GM18505 (cell line): ENCODE measurements at regions not wholly inside any gene's neighbourhood (a gene's known extent, or its start where the extent isn't known, plus 50 kb on each side); places are given as distances from the start of the nearest gene placed in this dataset.

Experiments
- ATAC-seq: cut with Tn5 transposase; IDR thresholded peaks from one replicate; pipeline ENCODE4 v1.9.1; 2021; ENCODE audit not compliant: unreplicated experiment
- POLR2A ChIP-seq: IDR thresholded peaks from 4 replicates; pipeline ENCODE4 v1.6.1; 2011; ENCODE audit warnings: borderline replicate concordance; ENCODE audit not compliant: insufficient read depth, insufficient read length; ENCODE audit errors: extremely low read depth

DNA sequence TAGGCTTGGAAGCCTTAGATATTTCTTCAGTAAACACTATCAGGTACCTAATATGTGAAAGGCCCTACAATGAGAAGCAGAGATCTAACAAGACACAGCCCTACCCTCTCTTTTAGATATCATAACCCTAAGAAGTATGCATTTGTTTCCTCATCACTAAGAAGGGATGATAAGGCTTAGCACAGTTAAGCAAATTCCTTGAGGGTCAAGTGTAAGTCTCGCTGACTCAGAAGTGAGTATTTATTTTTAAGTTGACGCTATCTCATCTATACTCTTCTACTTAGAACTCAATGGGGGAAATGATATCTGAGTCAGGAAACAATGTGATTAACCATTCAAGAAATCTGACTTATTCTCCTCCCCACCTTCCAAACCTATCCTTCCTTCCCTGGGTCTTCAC, 149.7 kb downstream of the ESM1 start:
- TF ChIP-seq POLR2A = no peak
- ATAC-seq = no peak

DNA sequence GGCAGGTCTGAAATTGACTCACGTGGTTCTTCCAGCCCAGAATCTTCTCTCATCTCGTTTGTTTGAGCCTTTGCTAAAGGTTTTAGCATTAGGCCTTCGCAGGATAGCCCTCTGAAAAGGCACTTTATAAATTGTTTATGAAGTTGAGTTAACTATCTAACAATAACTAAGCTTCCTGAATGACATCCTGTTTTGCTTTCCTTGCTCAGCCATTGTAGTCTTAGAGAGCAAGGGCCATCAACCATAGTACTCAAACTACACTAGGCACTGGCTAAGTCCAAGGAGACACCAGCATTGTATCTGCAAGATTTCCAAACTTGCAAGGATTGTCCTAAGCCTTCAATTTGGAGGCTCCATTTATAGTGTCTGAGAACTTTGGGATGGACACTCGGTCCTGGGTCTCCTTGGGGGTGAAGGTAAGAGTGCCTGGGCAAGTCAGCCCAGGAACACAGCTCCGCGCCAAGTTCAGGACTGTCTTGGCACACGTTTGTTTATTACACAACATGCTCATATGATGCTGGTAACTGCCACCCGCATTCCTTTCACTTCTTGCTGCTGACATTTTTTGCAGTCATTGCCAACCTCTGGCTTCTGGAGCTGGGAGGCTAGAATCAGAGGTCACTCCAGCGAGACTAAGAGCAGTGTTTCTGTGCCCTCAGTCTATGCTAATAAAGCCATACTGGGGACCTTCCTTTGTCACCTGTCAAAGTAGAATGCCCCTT, 151.1 kb downstream of the ESM1 start:
- ATAC-seq = no peak
- no peak for TF ChIP-seq POLR2A

DNA sequence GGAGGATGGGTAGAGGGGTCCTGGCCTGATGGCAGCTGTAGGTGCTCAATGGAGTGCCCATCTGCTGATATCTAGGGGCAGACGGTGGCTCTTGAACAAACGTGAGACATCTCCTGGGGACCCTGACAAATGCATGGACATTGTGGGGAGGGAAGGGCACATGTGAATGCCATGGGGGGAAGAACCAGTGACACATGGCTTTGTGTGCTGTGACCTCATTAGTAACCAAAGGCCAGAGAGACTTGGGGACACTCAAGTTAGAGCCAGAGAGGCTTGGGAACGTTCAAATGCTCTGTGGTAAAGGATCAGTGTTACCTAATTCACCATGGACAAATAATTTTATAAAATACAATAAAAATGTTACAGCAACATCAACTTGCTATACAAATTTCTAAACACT, 151.8 kb downstream of the ESM1 start:
- TF ChIP-seq POLR2A = no peak
- ATAC-seq = no peak

DNA sequence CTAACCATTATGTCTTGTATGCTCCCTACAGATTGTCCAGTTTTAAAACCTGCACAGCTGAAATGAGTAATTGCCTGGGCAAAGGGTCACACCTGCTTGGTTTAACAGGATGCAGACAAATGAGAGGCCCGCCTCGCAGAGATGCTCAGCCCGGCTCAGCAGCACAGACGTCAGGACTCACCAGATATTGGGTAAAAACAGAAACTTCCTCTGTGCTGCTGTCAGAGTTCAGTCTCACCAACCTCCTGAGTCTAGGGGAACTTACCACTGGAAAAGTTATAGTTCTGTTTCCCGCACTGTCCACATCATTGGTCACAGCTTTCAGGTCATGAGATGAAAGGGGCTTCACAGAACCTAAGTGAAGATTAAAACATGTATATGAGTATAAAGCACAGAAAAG, 152.5 kb downstream of the ESM1 start:
- ATAC-seq = no peak
- no peak for TF ChIP-seq POLR2A

DNA sequence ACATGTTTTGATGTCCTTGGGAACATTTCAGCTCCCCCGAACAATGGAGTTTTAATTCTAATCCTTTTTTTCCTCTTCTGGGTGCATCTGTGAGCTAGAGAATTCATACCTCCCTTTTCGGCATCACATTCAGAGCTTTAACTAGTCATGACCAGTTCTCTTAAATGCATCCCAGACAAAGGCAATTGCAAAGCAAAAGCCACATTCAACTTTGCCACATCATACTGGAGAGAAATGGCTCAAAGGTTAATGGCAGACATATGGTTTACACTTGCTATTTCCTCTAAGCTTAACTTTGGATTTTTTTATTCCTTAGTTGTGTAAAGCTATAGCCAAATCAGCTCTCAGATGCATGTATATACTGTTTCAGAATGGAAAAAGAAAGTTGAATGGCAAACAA, 153.3 kb downstream of the ESM1 start:
- no peak for ATAC-seq
- no peak for TF ChIP-seq POLR2A

DNA sequence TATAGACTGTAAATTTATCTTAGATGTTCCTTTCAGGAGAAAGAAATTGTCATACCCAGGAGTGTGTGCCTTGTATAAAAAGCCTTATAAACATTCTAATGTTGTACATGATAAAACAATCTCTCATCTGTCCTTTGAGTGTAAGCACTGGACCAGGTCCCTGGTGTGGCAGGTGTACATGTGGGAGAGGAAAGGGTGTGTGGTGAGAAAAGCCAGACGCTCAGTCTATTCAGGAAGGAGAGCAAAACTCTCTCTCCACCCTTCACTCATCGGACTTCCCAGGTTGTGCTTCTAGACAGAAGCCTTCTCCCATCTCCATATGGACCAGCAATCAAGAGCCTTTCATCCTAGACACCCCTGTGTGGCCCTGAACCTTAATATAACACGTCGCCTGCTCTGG, 154.2 kb downstream of the ESM1 start:
- no peak for ATAC-seq
- TF ChIP-seq POLR2A = no peak

DNA sequence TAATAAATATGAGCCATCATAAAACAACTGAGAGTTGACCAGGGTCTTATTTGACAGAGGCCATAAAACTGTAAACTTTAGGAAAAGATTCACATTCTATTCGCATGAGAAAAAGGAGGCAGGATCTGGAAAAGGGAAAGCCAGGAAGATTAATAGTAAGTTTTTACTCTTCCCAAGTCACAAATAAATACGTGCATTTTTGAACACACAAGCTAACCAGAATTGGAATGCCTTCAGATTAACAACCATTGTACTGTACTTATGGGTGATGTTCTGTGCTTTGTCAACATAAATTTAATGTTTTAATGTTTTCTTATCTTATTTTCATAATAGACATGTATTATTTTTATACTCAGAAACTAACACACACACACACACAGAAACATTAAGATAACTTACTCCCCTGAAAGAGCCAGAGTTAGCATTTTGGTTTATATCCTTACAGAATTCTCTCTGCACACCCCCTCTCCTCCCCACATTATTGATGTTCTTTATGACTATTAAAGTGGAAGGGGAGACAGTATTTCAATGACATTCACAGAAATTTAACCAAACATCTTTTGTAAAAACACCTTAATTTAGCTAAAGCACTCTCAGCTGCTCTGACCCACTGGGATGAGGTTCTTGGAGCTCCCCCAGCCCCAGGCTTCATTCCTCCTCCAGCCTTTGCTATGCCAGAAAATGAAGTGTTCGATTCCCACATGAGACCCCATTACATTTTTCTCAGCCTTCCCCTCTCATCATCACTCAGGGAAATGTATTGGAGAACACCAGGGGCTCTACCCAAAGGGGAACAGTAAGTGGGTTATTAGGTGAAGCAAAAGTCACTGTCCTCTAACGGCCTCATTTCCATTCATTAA, 155.5 kb downstream of the ESM1 start:
- no peak for ATAC-seq
- no peak for TF ChIP-seq POLR2A

DNA sequence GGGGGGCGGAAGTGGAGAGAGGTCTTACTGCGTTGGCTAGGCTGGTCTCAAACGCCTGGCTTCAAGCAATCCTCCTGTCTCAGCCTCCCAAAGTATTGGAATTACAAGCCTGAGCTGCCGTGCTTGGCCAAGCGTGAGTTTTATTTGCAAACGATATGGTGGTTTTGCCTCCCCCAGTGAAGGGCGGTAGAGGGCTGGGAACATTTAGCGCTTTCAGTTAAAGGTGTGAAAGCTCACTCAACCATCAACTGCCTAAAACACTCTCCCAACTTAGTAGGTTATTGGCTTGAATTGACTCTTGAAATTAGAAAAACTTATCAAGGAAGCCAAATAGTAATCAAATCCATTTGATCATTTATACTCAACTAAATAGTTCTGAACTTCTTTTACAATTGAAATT, 156.3 kb downstream of the ESM1 start:
- no peak for TF ChIP-seq POLR2A
- ATAC-seq = no peak

DNA sequence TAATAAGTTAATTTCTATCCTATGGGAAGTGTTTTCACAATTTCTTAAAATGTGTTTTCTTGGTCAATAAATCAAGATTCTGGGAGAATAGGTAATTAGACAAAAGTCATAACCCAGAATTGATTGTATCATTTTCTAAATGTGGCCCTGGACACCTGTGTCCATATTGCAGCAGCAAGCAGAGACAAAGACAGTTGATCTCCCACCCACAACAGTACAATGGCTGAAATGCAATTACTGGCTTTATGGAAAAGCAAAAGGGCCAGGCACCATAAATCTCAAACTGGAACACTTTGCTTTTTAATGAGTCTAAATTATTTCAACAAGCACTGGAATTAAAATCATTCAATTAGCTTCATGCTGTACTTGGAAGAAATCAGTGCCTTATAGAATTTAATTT, 157.2 kb downstream of the ESM1 start:
- no peak for ATAC-seq
- no peak for TF ChIP-seq POLR2A

DNA sequence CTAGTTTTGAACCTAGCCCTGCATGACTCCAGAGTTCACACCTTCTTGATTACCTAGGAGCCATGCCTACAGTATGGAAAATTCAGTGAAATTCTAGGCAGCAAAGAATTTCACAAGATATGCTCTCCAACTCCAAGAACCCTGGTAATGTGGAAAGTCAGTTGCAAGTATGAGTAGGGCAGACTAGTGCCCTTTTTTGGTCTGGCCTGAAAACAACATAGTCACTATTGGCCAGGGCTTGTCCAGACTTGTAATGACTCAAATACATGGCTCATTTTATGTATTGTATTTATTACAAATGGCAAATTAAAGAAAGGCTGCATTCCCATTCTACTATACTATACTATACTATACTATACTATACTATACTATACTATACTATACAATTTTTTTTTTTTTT, 160.4 kb downstream of the ESM1 start:
- ATAC-seq = no peak
- TF ChIP-seq POLR2A = no peak

DNA sequence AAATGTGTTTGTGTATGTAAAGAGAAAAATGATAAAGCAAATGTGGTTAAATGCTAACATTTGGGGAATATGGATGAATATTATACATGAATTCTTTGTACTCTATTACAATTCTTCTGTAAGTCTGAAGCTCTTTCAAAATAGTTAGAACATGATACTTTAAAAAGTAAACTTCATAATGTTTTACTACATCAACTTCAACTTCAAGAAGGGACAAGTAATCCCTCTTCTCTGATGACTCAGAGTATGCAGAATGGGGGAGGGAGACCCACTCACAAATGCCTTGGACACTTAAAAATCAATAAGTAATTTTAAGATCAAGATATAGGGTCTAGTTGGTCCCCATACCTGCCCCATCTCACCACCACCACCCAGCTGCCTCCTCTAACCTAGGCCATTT, 162.4 kb downstream of the ESM1 start:
- TF ChIP-seq POLR2A = no peak
- no peak for ATAC-seq

DNA sequence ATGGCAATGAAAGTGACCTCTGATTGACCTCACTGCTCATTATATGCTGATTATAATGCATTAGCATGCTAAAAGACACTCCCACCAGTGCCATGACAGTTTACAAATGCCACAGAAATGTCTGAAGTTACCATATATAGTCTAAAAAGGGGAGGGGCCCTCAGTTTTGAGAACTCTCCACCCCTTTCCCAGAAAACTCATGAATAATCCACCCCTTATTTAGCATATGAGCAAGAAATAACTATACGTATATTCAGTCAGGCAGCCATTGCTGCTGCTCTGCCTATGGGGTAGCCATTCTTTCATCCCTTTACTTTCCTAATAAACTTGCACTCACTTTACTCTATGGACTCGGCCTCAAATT, 163.1 kb downstream of the ESM1 start:
- no peak for ATAC-seq
- no peak for TF ChIP-seq POLR2A

DNA sequence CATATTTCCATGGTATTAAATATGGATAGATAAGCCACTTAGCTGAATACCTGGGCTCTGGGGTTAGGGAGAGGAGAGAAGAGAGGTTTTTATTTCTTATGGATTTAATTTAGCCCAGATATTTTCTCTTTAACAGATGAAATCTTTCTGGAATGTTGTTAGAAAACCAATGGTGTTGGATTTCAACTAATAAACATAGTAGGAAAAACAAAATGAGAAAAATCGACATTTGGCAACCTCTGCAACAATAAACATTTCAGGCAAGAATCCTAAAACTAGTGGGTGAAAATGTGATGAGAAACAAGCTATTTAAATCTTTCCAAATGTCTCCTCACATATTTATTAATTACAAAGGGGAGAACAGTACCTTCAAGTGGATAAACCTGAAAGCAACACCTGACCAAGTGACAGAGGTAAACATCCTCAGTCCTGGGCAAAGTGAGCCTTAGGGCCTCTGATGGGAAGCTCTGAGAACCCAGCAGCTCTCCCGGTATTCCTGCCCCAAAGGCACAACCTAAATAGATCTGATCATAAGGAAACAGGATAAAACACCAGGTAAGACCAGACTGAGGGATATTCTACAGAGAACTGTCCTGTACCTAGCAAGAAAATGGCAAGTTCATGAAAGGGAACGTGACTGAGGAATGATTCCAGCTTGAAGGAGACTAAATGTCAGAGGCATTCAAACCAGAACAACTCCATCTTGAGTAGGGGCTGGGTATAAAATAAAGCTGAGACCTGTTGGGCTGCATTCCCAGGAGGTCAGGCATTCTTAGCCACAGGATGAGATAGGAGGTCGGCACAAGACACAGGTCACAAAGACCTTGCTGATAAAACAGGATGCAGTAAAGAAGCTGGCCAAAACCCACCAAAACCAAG, 163.7 kb downstream of the ESM1 start:
- no peak for ATAC-seq

More for the DNA sequence above, 163.7 kb downstream of the ESM1 start:
- TF ChIP-seq POLR2A = no peak
